C1 segment of cervical spinal cord (tissue), 14 donors: ENCODE measurements at regions not wholly inside any gene's neighbourhood (a gene's known extent, or its start where the extent isn't known, plus 50 kb on each side); places are given as distances from the start of the nearest gene placed in this dataset.
"Not testable (repeated sequence)": the region's sequence is repeated elsewhere in the genome, so short reads cannot be mapped to it uniquely, and the experiment has no call there.

Experiments used
- DNase-seq, 14 donors: peaks; one replicate each; lab custom pipeline; 2025; lab: John Stamatoyannopoulos, UW

DNA sequence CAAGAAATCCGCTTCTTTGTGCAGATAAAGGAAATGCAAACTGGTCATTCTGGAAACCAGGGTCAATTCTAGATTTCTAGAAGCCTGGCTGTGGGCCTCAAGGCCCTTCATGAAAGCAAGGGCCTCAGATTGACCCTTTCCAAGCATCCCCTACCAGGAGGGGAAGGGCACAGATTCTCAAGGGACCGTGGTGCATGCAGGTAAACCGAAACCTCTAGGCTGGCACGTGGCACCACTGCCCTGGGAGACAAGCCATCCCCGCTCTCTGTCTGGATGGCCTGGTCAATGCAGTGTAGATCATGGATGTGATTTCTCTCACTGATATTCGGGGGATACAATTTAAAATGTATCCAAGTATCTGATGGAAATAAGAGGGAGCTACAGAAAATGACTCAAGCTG is 69.4 kb downstream of the TOMM20 start:
- DNase-seq: no peak

DNA sequence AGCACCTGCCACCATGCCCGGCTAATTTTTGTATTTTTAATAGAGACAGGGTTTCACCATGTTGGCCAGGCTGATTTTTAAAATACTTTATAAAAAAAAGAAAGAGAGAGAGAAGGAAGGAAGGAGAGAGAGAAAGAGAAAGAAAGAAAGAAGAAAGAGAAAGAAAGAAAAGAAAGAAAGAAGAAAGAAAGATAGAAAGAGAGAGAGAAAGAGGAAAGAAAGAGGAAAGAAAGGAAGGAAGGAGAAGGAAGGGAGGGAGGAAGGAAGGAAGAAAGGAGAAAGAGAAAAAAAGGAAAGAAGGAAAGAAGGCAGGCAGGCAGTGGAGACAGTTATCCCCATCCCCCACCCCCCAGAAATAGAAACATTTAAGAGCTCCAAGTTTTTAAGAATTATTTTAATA is 69.9 kb downstream of the TOMM20 start:
- DNase-seq: no peak

DNA sequence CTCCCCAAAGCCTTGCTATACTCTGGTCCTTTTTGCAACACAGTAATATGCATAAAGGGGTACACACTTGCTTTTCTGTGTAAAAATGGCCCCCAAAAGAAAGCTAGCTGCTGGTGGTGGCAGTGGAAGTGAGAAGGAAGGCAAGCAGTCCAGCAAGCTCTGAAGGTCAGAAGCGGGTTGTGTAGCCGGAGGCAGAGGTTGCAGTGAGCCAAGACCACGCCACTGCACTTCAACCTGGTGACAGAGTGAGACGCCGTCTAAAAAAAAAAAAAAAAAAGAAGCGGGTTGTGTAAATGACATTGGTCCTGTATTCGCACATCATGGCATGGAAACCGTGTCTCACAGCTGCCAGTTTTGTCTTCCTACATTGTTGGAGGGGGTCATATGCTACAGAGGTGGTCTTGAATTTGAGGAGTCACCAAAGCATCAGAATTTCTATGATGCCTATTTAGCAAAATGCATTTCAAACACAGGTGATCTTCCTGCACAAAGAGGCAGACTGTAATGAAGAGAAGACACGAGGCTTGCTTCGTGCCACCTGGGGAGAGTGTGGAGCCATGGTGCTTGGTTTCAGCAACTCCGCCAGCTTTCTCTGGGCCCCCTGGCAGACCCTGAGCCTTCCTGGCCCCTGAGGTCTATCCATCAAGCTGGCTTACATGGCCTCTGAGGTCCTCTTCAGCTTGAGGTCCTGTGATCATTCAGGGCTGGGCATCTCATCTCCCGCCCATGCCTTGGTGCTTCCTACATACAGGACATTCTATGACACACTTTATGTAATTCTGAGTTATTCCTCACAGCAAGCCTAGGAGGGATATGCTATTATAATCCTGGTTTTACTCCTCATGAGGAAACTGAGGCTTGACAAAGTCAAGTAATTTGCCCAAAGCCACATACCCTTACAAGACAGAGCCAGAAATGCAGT is 71.0 kb downstream of the TOMM20 start:
- no peak for DNase-seq

DNA sequence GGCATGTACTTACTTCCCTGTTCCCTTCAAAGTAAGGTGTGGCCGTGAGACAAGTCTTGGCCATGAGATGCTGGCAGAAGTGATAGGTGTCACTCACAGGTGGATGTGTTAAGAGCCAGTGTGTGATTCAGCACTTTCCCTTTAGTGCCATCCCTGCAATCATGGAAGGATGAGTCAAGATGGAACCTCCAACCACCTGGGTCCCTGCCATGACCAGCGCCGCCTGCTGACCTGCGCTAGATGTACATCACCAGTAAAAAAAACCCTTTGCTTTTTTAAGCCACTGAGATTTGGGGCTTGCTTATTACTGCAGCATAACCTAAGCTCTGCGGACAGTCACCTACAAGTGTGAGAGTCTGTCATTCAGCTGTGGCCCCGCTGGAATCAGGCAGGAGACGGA is 71.7 kb downstream of the TOMM20 start:
- DNase-seq: no peak

DNA sequence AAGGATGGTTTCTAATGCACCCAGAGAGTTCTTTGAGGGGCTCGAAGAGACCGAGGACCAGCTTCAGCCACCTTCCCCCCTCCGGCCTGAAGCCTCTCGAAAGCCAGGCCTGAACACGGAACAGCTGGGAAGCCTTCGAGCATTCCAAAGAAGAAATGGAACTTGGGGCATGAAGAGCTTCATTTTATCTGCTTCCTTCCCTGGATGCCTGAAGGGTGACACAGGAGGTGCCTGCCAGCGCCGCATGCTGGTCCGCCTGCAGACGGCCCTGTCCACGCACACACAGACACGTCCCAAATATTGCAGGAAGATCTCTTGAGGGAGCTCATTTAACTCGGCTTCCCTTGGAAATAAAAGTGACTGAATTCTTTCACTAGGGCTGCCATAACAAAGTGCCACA is 73.7 kb downstream of the TOMM20 start:
- no peak for DNase-seq

DNA sequence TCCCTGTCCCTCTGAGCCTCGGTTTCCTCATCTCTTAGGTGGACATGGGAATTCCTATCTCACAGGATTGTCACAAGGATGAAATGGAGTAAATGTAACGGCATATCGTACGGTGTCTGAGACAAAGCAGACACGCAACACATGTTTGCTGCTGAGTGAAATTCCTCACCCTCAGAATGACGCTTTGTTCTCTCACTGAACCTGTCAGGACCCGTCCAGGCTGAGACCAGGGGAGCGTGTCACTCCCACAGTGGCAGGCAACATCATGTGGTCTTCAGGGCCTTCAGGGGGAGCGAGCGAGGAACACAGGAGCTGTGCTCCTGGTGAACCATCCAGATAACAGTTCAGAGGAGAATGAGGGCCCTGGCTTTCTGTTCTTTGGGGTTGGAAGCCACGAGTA is 74.2 kb downstream of the TOMM20 start:
- no peak for DNase-seq

DNA sequence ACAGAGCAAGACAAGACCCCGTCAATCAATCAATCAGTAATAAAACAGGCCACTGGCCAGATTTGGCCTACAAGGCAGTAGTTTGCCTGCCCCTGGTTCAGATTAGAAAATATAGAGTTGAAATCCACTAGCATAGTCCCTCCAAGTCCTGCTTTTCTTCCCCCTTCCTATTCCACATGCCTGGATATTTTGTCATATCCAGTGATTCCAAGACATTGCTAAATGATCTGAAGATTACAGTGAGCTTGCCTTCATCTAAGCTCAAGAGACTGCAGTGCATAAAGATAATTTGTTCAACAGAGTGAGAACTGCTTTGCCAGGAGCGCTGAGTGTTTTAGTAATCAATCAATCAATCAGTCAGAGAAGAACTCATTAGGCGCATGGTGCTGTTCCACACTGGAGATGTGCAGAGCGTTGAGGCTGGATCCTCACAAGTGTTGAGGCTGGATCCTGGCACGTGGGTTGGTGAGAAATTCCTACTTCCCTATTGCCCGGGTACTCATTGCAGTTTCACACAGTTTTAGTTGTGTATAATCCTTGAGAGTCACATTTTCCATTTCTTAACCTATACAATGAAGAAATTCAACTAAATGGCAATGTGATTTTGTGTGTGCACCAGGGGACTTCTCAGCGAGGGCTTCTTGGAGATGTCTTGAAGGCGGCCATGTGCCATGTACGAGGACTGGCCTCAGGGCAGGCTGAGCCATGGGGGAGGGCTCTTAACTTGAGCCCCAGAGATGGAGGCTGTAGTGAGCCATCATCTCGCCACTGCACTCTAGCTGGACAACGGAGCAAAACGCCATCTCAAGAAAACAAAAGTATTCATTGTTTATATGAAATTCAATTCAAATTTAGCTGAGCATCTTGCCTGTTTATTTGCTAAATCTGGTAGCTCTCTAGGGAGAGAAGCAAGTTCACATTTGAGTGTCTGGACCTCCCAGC is 76.3 kb downstream of the TOMM20 start:
- peak in 1 of 14 donors; percentile 11 for DNase-seq

DNA sequence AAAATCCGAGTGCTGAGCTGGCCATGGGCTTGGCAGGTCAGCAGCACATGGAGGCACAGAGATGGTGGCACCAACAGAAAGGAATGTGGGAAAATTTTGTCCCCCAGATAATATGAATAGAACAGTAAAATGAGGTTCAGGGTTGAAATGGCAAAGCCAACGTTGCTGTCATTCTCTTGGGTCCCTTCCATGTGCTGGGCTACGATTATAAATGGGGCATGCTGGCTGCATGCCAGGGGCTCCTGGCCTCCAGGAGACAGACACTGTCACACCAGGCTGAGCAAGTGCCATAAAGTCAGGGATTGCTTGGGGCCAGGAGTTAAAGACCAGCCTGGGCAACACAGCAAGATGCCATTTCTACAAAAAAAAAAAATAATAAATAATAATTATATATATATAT is 77.1 kb downstream of the TOMM20 start:
- DNase-seq: peak in 4 of 14 donors; percentile 4 to 32 (median 10)

DNA sequence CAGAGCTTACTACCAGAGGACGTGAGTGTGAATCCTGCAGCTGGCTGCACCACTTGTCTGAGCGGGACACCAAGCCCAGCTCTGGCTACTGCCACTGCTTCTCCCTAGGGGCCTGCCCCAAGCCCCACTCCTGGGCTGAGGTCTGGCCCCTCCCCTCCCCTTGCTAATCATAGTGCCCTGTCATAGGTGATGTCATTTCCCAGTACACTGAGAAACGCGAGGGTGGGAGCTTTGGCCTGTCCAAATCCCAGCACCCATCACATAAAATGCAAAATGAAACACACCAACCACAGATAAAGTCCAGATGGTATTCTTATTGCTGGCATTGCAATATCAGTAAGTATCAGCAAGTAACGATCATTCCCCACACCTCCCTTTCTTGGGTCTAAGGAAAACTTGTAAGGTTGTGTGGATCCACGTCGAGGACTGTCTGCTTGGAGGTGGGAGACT is 77.7 kb downstream of the TOMM20 start:
- DNase-seq: no peak

DNA sequence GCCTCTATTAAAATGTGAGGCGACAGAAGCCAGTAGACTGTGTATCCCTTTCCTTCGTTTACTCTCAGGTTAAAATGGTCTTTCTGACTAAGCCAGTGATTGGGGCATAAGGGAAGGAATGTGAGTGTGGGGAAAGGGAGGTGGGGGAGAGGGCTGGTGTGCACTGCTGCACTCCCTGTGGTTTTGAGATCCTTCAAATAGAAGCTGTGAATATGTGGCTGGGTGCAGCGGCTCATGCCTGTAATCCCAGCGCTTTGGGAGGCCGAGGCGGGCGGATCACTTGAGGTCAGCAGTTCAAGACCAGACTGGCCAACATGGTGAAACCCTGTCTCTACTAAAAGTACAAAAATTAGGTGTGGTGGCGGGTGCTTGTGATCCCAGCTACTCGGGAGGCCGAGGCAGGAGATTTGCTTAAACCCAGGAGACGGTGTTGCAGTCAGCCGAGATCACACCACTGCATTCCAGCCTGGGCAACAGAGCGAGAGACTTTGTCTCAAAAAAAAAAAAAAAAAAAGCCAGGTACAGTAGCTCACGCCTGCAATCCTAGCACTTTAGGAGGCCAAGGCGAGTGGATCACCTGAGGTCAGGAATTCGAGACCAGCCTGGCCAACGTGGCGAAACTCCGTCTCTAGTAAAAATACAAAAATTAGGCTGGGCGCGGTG is 78.8 kb downstream of the TOMM20 start:
- not testable (repeated sequence) for DNase-seq

DNA sequence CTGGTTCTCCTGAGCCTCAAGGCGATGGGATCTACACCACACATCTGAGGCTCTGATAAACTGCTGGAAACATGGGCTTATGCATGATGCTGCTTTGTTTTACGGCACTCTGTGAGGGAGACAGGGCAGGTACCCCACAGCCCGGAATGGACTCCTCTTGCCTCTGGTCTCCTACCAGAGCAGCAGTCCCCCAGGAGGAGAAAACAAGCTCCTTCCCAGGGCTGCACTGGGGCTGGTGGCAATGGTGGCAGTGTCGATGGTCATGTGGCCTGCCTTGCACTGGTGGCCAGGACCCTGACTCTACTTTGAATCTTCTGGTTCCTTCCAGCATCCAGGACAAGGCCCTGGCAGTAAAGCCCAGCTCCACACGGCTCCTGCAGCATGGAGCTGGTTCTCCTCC is 79.4 kb downstream of the TOMM20 start:
- no peak for DNase-seq

DNA sequence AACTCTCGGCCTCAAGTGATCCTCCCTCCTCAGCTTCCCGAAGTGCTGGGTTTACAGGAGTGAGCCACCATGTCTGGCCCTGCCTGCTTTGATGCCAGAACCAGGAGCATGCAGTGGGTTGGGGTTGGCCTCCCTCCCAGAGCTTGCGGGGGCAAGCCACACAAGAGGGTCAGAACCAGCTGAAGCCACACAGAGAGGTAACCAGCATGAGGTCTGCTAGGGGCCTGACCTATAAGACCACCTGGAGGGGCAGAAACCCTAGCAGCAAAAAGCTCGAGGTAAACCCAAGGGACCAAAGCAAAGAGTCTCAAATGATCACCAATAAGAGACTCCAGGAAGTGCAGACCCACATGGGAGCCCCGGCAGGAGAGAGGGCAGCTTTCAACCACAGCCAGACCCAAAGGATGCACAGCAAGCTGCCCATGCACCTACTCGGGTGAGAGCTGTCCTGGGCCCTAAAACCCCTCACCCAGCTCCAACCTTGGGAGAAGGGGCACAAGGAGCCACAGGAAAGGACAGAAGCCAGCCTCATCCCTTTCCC is 81.2 kb downstream of the TOMM20 start:
- DNase-seq: peak in 1 of 14 donors; percentile 27

DNA sequence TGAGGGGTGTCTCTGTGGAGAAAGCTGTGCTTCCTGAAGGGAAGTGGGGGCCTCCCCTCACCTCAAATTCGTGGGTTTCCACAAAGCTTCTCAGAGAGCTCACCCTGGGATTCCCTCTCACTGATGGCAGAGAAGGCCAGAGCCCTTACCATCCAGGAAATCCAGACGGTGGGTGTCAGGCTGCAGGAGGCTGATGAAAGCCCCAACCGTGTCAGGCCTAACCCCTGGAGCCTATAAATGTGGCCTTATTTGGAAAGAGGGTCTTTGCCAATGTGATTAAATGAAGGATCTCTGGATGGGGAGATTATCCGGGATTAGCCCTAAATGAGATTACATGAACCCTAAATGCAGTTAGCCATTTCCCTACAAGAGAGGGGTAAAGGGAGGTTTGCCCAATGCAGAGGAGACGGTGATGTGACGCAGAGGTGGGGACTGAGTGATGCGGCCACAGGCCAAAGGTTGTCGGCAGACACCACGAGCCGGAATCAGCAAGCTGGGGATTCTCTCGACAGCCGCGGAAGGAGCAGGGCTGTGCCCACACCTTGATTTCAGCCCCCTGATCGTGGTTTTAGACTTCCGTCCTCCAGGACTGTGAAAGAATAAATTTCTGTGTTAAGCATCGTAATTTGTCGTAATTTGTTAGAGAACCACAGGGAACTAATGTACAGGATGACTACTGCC is 82.6 kb downstream of the TOMM20 start:
- no peak for DNase-seq

DNA sequence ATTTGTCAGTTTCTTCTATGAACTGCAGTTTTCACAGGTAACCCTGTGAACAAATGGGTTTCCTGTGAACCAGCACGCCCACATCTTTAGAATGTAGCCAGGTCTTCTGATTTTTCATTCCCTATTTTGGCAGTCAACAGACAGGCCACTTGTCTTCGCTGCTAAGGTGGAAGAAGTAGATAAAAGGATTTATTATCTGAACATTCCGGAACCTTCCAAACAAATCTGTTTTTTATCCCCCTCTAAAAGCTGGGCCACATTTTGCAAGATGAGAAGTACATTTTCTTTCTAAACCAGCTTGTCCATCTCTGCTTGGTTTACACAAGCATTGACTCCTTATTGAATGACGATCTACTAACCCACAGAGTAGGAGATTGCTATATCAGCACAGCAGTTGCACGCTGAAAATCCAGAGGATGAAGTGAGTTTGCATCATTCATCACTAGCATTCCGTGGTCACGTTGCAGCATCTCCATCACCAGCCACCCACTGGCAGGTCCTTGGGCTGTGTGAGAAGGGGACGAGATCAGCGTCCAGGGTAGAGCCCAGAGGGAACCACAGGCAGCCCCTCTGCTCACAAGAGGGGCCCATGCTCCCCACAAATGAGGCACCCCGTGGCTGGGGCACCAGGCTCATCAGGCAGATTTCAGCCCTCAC is 83.5 kb downstream of the TOMM20 start:
- DNase-seq: no peak

DNA sequence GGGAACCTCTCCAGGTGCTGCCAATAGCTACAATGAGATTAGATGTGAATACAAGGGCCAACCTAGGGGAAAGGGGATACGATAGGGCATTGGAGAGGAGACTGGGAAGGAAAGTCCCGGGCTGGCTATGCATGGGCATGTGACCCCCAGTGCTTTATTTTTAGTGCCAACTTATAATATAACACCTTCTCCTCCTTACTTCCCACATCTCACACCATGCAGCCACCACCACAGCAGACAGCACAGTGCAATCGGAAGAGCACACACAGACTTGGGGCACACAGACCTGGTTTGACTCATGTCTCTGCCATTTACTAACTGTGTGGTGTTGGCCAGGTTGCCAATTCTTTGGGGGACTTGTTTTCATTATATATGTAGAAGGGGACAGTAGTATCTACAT is 85.4 kb downstream of the TOMM20 start:
- DNase-seq: no peak

DNA sequence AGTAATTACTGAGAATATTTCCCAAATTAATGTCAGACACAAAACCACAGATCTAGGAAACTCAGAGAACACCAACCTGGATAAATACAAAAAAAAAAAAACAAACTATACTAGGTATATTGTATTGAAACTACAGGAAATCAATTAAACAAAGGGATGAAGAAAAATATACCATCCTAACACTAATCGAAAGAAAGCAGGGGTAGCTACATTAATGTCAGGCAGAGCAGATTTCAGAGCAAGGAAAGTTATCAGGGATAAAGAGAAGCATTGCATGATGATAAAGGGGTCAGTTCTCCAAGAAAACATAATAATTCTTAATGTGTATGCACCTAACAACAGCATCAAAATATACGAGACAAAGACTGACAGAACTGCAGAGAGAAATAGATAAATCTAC is 89.9 kb downstream of the TOMM20 start:
- no peak for DNase-seq

DNA sequence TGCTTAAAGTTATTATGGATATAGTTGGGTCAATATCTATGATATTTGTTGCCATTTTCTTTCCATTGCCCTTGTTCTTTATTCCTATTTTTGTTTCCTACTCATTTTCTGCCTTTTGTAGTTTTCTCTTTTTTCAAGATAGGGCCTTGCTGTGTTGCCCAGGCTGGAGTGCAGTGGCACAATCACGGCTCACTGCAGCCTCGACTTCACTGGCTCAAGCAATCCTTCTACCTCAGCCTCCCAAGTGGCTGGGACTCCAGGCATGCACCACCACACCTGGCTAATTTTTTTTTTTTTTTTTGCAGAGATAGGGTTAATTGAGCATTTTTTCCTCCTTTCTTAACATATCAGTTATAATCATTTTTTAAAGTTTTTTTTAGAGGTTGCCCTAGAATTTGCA is 92.7 kb downstream of the TOMM20 start:
- DNase-seq: no peak

DNA sequence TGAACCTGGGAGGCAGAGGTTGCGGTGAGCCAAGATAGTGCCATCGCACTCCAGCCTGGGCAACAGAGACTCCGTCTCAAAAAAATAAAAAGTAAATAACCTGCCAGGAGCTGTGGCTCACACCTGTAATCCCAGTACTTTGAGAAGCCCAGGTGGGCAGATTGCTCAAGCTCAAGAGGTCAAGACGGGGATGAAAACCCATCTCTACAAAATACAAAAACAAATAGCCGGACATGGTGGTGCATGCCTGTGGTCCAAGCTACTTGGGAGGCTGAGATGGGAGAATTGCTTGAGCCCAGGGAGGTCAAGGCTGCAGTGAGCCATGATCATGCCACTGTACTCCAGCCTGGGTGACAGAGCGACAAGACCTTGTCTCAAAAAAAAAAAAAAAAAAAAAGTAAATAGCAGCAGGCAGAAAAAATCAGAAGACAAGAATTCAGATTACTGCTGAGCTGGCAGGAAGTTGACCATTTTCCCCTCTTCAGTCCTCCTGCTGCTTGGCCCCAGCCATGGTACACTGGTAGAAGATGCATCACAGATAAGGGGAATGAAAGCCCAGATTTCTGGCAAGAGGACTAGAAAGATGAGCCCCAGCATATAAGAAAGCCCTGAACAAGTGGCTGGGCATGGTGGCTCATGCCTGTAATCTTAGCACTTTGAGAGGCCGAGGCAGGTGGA is 97.6 kb downstream of the TOMM20 start:
- DNase-seq: no peak

DNA sequence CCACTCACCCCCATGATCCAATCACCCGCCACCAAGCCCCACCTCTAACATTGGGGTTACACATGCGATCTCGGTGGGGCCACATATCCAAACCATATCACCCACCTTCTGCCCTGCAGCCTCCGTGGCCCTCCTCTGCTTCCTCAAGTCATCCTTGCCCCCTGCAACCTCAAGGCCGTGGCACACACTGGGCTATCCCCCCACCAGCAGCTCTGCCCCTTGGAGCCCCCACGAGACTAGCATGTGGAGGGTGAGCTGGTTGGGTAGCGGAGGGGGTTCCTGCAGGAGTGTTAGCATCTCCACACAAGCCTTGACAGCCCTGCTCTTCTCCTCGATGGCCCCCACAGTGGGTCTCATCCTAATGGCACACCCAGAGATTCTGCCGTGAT is 100.8 kb downstream of the TOMM20 start:
- DNase-seq: no peak
